NCI-H524 (cell line): ENCODE measurements at regions not wholly inside any gene's neighbourhood (a gene's known extent, or its start where the extent isn't known, plus 50 kb on each side); places are given as distances from the start of the nearest gene placed in this dataset.

Experiments
- DNase-seq, 2 experiments: peaks; one replicate each; lab custom pipeline; 2025; lab: John Stamatoyannopoulos, UW

- no peak for DNase-seq
Observed at GRCh38 chr2:45301307-45302277, 292.3 kb upstream of the SIX2 start.

- peak in 1 of 2 experiments; percentile 13 for DNase-seq
Observed at GRCh38 chr2:45300026-45300750, 290.9 kb upstream of the SIX2 start.

GRCh38 chr2:45299361-45299760 is 290.1 kb upstream of the SIX2 start:
- DNase-seq: no peak

- DNase-seq: no peak
Observed at GRCh38 chr2:45293182-45293581, 283.9 kb upstream of the SIX2 start.

- no peak for DNase-seq
Observed at GRCh38 chr2:45291296-45291701, 282.0 kb upstream of the SIX2 start.

- DNase-seq: no peak
Observed at GRCh38 chr2:45289997-45290709, 280.9 kb upstream of the SIX2 start.

GRCh38 chr2:45288532-45289417 is 279.5 kb upstream of the SIX2 start:
- DNase-seq: no peak

- DNase-seq: no peak
Observed at GRCh38 chr2:45287045-45287444, 277.8 kb upstream of the SIX2 start.

- no peak for DNase-seq
Observed at GRCh38 chr2:45285771-45286390, 276.6 kb upstream of the SIX2 start.

- DNase-seq: no peak
Observed at GRCh38 chr2:45285311-45285710, 276.1 kb upstream of the SIX2 start.

GRCh38 chr2:45284621-45284995 is 275.4 kb upstream of the SIX2 start:
- DNase-seq: no peak

GRCh38 chr2:45283764-45284620 is 274.7 kb upstream of the SIX2 start:
- no peak for DNase-seq

- DNase-seq: no peak
Observed at GRCh38 chr2:45282646-45283045, 273.4 kb upstream of the SIX2 start.

GRCh38 chr2:45281311-45281710 is 272.1 kb upstream of the SIX2 start:
- no peak for DNase-seq

- no peak for DNase-seq
Observed at GRCh38 chr2:45280794-45281193, 271.5 kb upstream of the SIX2 start.

- no peak for DNase-seq
Observed at GRCh38 chr2:45279356-45279755, 270.1 kb upstream of the SIX2 start.

- no peak for DNase-seq
Observed at GRCh38 chr2:45278365-45279078, 269.3 kb upstream of the SIX2 start.

- DNase-seq: no peak
Observed at GRCh38 chr2:45276914-45277313, 267.7 kb upstream of the SIX2 start.

- no peak for DNase-seq
Observed at GRCh38 chr2:45275806-45276205, 266.6 kb upstream of the SIX2 start.
